ENCODE measurements at regions not wholly inside any gene's neighbourhood (a gene's known extent, or its start where the extent isn't known, plus 50 kb on each side); places are given as distances from the start of the nearest gene placed in this dataset.
"Not testable (repeated sequence)": the region's sequence is repeated elsewhere in the genome, so short reads cannot be mapped to it uniquely, and the experiment has no call there.

DNA sequence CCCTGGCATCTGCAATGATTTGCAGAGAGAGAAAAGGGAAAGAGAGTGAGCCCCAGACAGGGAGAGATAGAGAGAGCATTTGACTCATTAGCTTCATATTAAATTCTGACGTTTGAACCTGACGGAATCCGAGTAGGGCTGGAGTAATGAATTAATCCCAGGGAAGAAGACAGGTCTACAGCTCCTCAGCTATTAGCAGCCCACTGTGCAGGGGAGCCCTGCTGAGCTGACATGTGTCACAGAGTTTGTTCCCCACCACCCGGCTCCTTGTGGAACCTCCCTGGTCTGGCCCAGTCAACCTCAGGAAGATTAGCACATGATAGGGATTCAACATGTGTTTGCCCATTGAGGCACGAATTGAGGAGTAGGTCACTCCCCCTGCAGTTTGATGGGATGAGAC lies 404.0 kb downstream of the BUD13 start:
- 42 to 50% (median 46%) methylated on average over 5 of the region's 5 CpGs for WGBS, 3 donors
- ATAC-seq (no peak), DNase-seq (no peak)
- H3K27me3 ChIP-seq (ENCODE audit: insufficient read depth in 3 of 3, low read length in 2 of 3): peaks cover 0 to 12% (median 1%) of the 10 kb centered on the region in 3 donors
- H3K4me3 ChIP-seq: no peak overlapping the region
- no peaks in the 10 kb centered on the region for H3K4me1 ChIP-seq
- no peaks in the 10 kb centered on the region for H3K36me3 ChIP-seq (ENCODE audit: insufficient read depth in 1 of 2, low read depth in 1 of 2)
- TF ChIP-seq, protein P1, sequence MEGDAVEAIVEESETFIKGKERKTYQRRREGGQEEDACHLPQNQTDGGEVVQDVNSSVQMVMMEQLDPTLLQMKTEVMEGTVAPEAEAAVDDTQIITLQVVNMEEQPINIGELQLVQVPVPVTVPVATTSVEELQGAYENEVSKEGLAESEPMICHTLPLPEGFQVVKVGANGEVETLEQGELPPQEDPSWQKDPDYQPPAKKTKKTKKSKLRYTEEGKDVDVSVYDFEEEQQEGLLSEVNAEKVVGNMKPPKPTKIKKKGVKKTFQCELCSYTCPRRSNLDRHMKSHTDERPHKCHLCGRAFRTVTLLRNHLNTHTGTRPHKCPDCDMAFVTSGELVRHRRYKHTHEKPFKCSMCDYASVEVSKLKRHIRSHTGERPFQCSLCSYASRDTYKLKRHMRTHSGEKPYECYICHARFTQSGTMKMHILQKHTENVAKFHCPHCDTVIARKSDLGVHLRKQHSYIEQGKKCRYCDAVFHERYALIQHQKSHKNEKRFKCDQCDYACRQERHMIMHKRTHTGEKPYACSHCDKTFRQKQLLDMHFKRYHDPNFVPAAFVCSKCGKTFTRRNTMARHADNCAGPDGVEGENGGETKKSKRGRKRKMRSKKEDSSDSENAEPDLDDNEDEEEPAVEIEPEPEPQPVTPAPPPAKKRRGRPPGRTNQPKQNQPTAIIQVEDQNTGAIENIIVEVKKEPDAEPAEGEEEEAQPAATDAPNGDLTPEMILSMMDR (IDR thresholded peaks at IDR 0.05): no peak
- intact Hi-C loops (cut with DNase I): no loop called here
- no peak overlapping the region for H3K27ac ChIP-seq
- H3K9me3 ChIP-seq: no peaks in the 10 kb centered on the region

DNA sequence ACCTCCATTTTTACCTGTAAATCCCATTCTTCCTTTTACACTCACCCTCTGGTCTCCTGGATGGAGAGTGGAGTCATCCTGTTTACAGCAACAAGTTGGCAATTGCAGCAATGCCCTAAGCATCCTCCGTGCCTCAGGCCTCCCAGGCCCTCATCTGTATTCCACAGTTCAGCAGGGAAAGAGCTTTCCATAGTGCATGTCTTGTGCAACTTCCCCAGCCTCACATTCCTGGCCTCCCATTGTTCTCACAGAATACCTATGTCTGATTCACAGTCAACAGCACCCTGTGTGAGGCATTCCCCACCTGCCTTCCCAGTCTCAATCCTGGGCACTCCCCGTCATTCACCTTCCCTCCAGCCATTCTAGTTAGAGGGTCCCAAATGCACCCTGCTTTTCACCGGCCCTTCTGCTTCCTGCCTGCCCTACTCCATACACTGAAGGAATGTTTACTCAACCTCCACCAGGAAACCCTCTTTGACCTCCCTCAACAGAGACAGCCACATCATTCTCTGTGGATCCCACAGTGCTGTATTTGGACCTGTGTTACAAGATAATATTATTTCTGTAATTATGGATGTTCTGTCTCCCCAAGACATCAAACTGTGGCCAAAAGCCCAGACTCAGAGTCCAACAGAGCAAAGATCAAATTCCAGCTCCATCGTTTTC lies 405.7 kb downstream of the BUD13 start:
- no peaks in the 10 kb centered on the region for H3K36me3 ChIP-seq (ENCODE audit: insufficient read depth in 1 of 2, low read depth in 1 of 2)
- H3K27ac ChIP-seq: no peak overlapping the region
- H3K4me1 ChIP-seq: no peaks in the 10 kb centered on the region
- H3K27me3 ChIP-seq (ENCODE audit: insufficient read depth in 3 of 3, low read length in 2 of 3): peaks cover 0 to 12% (median 1%) of the 10 kb centered on the region in 3 donors
- H3K9me3 ChIP-seq: no peaks in the 10 kb centered on the region
- intact Hi-C loops (cut with DNase I): no loop called here
- ATAC-seq (no peak), DNase-seq (no peak)
- H3K4me3 ChIP-seq: no peak overlapping the region
- 30 to 34% (median 30%) methylated on average over 4 of the region's 4 CpGs for WGBS, 3 donors
- TF ChIP-seq, protein P1 (IDR thresholded peaks at IDR 0.05): no peak

DNA sequence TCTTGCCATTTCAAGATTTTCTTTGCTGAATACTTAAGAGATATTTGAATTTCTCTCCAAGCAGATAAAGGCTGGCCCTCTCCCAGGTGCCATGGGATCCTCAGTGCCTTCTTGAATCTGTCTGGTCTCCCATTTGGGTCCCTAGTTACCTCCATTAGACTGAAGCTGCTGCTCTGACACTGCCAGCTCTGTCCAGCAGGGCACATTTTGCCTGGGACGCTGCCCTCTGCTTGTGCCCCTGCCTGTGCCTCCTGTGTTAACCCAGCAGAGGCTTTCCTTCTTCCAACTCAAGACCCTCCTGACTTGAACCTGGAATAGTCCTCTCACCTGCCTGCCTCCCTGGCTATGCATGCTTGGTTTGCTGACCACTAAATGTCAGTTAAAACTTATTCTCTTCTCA lies 406.3 kb downstream of the BUD13 start:
- Histone ChIP-seq H3K9me3 (no peaks in the 10 kb centered on the region), H3K27me3 (ENCODE audit: insufficient read depth in 3 of 3, low read length in 2 of 3) (peaks cover 0 to 15% (median under 1%) of the 10 kb centered on the region in 3 donors), H3K27ac (no peak overlapping the region), H3K4me1 (no peaks in the 10 kb centered on the region), H3K4me3 (no peak overlapping the region), H3K36me3 (ENCODE audit: insufficient read depth in 1 of 2, low read depth in 1 of 2) (no peaks in the 10 kb centered on the region)
- ATAC-seq (no peak), DNase-seq (no peak)
- TF ChIP-seq, protein P1 (IDR thresholded peaks at IDR 0.05): no peak
- 30 to 50% (median 43%) methylated on average over 1 of the region's 1 CpG for WGBS, 3 donors
- intact Hi-C loops (cut with DNase I): no loop called here

DNA sequence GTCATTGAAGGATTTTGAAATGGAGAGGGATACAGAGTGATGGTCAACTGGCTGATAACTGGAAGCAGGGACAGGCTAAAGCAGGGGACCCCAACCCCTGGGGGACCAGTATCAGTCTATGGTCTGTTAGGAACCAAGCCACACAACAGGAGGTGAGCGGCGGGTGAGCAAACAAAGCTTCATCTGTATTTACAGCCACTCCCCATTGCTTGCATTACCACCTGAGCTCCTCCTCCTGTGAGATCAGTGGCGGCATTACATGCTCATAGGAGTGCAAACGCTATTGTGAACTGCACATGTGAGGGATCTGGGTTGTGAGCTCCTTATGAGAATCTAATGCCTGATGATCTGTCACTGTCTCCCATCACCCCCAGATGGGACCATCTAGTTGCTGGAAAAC lies 407.9 kb downstream of the BUD13 start:
- H3K27me3 ChIP-seq (ENCODE audit: insufficient read depth in 3 of 3, low read length in 2 of 3): peaks cover 0 to 13% (median 3%) of the 10 kb centered on the region in 3 donors
- H3K9me3 ChIP-seq; DNase-seq; H3K4me3 ChIP-seq; intact Hi-C loops (cut with DNase I); H3K36me3 ChIP-seq (ENCODE audit: insufficient read depth in 1 of 2, low read depth in 1 of 2); H3K27ac ChIP-seq; ATAC-seq; H3K4me1 ChIP-seq: not testable (repeated sequence)
- 89 to 92% (median 92%) methylated on average over 4 of the region's 4 CpGs for WGBS, 3 donors

DNA sequence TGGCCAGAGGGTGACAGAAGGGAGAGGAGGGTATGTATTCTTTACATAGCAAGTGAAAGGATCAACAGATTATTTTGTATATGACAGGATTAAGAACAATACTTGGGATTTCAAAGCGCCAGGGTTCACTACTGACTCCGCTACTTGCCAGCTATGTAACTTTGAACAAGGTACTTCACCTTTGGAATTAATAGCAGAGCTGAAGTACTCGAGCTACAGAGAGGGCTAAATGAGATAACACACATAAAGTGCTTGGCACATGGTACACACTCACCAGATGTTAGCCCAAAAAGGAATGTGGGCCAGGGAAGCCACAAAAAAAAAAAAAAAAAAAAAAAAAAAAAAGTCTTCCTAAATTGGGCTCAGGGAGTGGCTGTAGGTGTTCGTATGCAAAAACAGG lies 408.4 kb downstream of the BUD13 start:
- peaks cover 0 to 16% (median 3%) of the 10 kb centered on the region in 3 donors for H3K27me3 ChIP-seq (ENCODE audit: insufficient read depth in 3 of 3, low read length in 2 of 3)
- no peaks in the 10 kb centered on the region for H3K9me3 ChIP-seq
- H3K27ac ChIP-seq: no peak overlapping the region
- intact Hi-C loops (cut with DNase I): no loop called here
- H3K4me3 ChIP-seq: no peak overlapping the region
- DNase-seq: no peak
- TF ChIP-seq, protein P1 (IDR thresholded peaks at IDR 0.05): no peak
- H3K36me3 ChIP-seq (ENCODE audit: insufficient read depth in 1 of 2, low read depth in 1 of 2): no peaks in the 10 kb centered on the region
- no peaks in the 10 kb centered on the region for H3K4me1 ChIP-seq
- ATAC-seq: no peak
- WGBS, 3 donors: 67 to 69% (median 69%) methylated on average over 4 of the region's 4 CpGs
